H7 (cell line): ENCODE measurements at regions not wholly inside any gene's neighbourhood (a gene's known extent, or its start where the extent isn't known, plus 50 kb on each side); places are given as distances from the start of the nearest gene placed in this dataset.
"Not testable (repeated sequence)": the region's sequence is repeated elsewhere in the genome, so short reads cannot be mapped to it uniquely, and the experiment has no call there.

Experiments
- DNase-seq: peaks from one replicate; pipeline ENCODE4 v3.0.0; 2012
- H3K27me3 ChIP-seq: 2 replicates; pipeline ENCODE4 v1.6.0; 2011; ENCODE audit warnings: mild to moderate bottlenecking, low read length; ENCODE audit not compliant: control insufficient read depth, insufficient read depth
- H3K36me3 ChIP-seq: replicated peaks from 2 replicates; pipeline ENCODE4 v1.5.1; 2011; ENCODE audit warnings: low read length; ENCODE audit not compliant: control insufficient read depth, insufficient read depth
- H3K4me3 ChIP-seq: 2 replicates; pipeline ENCODE4 v1.5.1; 2011; ENCODE audit warnings: low read depth, mild to moderate bottlenecking, control low read depth, low read length, moderate library complexity; ENCODE audit not compliant: insufficient read depth

GRCh38 chr11:96545192-96545591, 155.4 kb downstream of the JRKL start:
- H3K36me3 ChIP-seq, H3K27me3 ChIP-seq, H3K4me3 ChIP-seq, DNase-seq: not testable (repeated sequence)

- H3K27me3 ChIP-seq: no peaks in the 10 kb centered on the region
- DNase-seq: no peak
- no peaks in the 10 kb centered on the region for H3K36me3 ChIP-seq
- no peak overlapping the region for H3K4me3 ChIP-seq
Observed at GRCh38 chr11:96551136-96551535, 161.3 kb downstream of the JRKL start.

- Histone ChIP-seq H3K27me3 (no peaks in the 10 kb centered on the region), H3K36me3 (no peaks in the 10 kb centered on the region), H3K4me3 (no peak overlapping the region)
- no peak for DNase-seq
Observed at GRCh38 chr11:96554236-96554820, 164.5 kb downstream of the JRKL start.

GRCh38 chr11:96555826-96556225, 166.0 kb downstream of the JRKL start:
- not testable (repeated sequence) for H3K27me3 ChIP-seq, H3K36me3 ChIP-seq, H3K4me3 ChIP-seq, DNase-seq

- H3K36me3 ChIP-seq, H3K4me3 ChIP-seq, H3K27me3 ChIP-seq, DNase-seq: not testable (repeated sequence)
Observed at GRCh38 chr11:96560727-96561126, 170.9 kb downstream of the JRKL start.

GRCh38 chr11:96567176-96567575, 177.4 kb downstream of the JRKL start:
- Histone ChIP-seq H3K27me3 (no peaks in the 10 kb centered on the region), H3K4me3 (no peak overlapping the region), H3K36me3 (no peaks in the 10 kb centered on the region)
- no peak for DNase-seq

- Histone ChIP-seq H3K27me3 (no peaks in the 10 kb centered on the region), H3K36me3 (no peaks in the 10 kb centered on the region), H3K4me3 (no peak overlapping the region)
- no peak for DNase-seq
Observed at GRCh38 chr11:96567667-96568066, 177.9 kb downstream of the JRKL start.

- no peak overlapping the region for H3K4me3 ChIP-seq
- H3K27me3 ChIP-seq: no peaks in the 10 kb centered on the region
- no peak for DNase-seq
- H3K36me3 ChIP-seq: no peaks in the 10 kb centered on the region
Observed at GRCh38 chr11:96576383-96576782, 186.6 kb downstream of the JRKL start.

- Histone ChIP-seq H3K27me3 (no peaks in the 10 kb centered on the region), H3K36me3 (no peaks in the 10 kb centered on the region), H3K4me3 (no peak overlapping the region)
- DNase-seq: no peak
Observed at GRCh38 chr11:96578379-96578778, 188.6 kb downstream of the JRKL start.

- DNase-seq: no peak
Observed at GRCh38 chr11:96579656-96580055, 189.8 kb downstream of the JRKL start.

GRCh38 chr11:96580476-96581040, 190.7 kb downstream of the JRKL start:
- no peaks in the 10 kb centered on the region for H3K36me3 ChIP-seq
- no peak for DNase-seq
- no peak overlapping the region for H3K4me3 ChIP-seq
- no peaks in the 10 kb centered on the region for H3K27me3 ChIP-seq

More at GRCh38 chr11:96579656-96580055, 189.8 kb downstream of the JRKL start:
- no peak overlapping the region for H3K4me3 ChIP-seq
- no peaks in the 10 kb centered on the region for H3K27me3 ChIP-seq
- no peaks in the 10 kb centered on the region for H3K36me3 ChIP-seq

- not testable (repeated sequence) for DNase-seq, H3K27me3 ChIP-seq, H3K36me3 ChIP-seq, H3K4me3 ChIP-seq
Observed at GRCh38 chr11:96585944-96586880, 196.4 kb downstream of the JRKL start.

GRCh38 chr11:96588793-96589192, 199.0 kb downstream of the JRKL start:
- not testable (repeated sequence) for H3K4me3 ChIP-seq, DNase-seq, H3K36me3 ChIP-seq, H3K27me3 ChIP-seq

- H3K27me3 ChIP-seq: no peaks in the 10 kb centered on the region
- no peak overlapping the region for H3K4me3 ChIP-seq
- DNase-seq: no peak
- no peaks in the 10 kb centered on the region for H3K36me3 ChIP-seq
Observed at GRCh38 chr11:96595011-96595410, 205.2 kb downstream of the JRKL start.
